Caki2 (cell line): ENCODE measurements at regions not wholly inside any gene's neighbourhood (a gene's known extent, or its start where the extent isn't known, plus 50 kb on each side); places are given as distances from the start of the nearest gene placed in this dataset.
A peak's percentile ranks its signal among the peaks of the same experiment; 100 is the strongest.

ENCODE experiments used
- DNase-seq: peaks from one replicate; pipeline ENCODE4 v3.0.0-alpha.2; 2015; ENCODE audit warnings: low read depth
- in situ Hi-C: cut with HindIII; loops from 2 replicates; pipeline ENCODE4 v1.10.0; 2016; ENCODE audit warnings: low sequenced_read_pairs, low pct_unique_long_range_greater_than_20kb, mixed read lengths

DNA sequence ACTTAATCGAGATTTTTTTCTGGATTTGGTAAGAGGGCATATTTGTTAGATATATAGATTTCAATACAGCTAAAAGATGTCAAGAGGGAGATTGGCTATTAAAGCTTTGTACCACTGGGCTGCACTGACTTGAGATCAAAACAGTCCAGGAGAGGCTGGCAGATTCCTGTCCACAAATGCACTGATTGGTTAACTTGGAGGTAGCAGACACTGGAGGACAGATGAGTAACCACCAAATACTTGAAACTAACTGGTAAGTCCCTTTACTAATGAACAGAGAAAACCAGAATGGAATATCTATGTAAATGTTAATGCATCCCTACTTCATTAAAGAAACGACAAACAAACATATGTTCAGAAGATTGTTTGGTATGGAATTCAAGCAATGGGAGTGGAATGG, 416.6 kb downstream of the LRIG3 start:
- no peak for DNase-seq
- in situ Hi-C loops, result no loop called here

DNA sequence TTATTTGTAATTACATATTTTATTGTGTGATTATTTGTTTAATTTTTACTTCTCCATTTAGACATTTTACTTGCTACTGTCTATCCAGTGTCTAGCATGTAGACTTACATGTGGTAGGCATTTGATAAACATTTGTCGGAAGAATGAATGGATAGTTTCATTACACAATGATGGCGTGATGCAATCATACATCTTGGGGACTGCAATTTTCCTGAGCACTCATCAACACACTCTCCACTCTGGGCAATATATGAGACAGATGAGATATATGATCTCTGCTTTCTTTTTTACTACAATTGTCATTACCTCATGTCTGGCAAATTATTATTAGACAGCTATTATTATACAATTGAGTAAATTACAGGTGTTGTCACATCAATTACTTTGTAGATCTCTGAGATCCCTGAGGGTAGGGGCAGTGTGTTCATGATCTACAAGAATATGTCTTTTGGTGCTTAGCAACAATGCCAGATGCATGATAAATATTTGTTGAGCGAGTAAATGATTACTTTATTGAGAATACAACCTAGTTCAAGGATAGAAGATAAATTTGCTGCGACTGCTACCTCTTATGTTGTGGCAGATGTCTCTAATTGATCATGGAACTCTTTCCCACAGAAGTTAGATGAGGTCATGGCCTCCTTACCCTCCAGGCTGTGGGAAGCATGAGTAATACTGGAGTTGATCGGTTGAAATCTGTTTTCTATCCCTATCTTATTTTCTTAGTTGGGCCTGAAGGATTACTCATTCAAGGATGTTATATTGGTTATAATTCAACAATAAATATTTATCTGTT, 416.0 kb downstream of the LRIG3 start:
- DNase-seq, result peak; percentile 17
- in situ Hi-C loops, result no loop called here

DNA sequence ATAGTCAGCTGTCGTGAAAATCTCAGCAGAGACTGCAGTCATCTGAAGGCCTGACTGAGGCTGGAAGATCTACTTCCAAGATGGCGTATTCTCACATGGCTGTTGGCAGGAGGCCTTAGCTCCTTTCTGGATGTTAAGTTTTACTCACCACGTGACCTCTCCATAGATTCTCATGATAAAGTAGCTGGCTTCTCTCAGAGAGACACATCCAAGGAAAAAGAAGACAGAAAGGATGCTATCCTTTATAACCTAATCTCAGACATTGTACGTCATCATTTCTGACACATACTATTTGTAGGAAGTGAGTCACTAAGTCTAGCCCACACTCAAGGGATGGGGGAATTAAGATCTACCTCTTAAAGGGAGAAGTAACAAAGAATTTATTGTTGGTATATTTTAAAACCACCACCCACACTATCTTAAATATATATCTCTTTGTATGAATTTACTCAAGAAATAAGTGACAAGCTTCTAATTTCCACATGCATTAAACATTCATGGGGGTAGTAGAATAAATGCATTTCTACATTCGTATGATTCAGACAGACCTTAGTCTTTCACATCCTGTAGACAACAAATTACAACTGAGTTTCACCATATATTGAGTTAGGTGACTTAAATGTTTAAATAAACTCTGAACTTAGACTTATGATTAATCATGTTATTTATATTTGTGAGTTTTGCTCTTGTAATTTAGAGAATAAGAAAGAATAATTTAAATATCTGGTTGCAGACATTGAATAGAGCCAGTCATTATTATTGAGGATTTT, 411.0 kb downstream of the LRIG3 start:
- no peak for DNase-seq
- in situ Hi-C loops, result no loop called here

DNA sequence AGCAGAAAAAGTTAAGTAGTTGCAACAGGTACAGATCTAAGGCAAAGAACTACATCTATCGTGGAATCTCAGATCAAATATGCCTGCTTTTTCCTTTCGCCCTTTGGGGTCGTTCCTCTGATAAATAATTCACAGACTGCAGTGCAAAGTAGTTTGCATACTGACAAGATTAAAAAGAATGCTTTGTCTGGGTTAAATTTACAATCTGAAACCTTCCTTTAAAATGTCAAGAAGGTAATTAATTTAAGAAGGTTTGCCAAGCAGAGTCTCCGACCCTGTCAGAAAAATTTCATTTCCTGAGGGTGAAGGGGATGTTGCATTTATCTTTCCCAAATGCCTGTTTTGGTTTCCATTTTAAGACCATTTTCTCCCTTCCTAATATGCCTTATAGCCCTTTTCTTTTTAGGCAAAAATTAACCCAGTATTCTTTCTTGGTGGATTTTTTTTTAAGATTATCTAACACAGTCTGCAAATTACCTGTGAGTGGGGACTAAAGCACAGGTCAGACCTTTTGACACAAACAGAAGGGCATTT, 406.9 kb downstream of the LRIG3 start:
- in situ Hi-C loops, result no loop called here
- no peak for DNase-seq

DNA sequence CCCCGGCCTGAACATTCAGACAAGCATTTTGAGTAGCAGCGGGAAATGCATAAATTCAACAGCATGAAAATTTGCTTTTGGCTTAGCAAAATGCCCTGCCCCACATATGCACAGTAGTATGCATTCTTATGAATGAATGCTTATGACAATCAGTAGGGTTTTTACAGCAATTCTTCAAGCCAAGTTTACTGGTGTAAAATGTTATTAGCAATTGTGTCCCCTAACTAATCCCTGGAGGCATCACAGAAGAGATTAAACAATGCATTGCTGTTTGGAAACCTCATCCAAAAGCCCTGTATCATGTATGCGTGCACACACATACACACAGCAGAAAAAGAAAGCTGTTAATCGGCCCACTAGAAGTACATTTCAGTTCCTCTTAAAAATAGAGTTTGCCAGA, 406.5 kb downstream of the LRIG3 start:
- no peak for DNase-seq
- in situ Hi-C loops, result no loop called here

DNA sequence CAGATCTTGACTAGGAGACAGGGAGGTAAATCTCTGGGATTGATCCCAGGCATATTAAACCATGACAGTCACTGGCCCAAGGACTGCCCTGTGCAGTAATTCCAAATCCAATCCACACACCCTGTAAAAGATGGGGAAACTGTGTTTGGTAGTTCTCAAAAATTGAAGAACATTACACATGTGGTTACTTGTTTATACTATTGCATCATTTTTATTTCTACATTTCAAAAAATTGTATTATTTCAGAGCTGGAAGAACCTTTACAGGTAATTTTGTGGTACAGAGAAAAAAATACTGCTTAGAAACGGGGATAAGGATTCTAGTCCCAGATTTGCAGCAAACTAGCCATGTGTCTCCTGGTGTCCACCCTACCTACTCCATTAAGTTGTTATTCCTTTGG, 400.5 kb downstream of the LRIG3 start:
- in situ Hi-C loops, result no loop called here
- no peak for DNase-seq

DNA sequence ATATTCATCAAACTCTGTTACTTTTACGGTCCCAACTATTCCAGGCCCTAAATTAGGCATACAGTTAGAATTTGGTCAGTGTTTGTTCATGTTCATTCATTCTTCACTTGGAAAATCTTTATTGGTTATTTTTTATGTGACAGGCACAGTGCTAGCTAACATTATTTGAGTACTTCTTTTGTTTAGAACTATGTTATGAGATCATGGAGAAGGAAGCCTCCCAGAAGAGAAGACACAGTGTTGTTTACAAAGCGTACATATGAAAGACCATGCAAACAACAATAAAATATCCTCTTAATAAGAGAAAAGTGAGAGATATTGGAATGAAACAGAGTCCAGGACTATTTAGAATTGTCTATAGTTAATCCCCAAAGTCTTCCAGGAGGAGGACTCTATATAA, 399.2 kb downstream of the LRIG3 start:
- in situ Hi-C loops, result no loop called here
- no peak for DNase-seq

DNA sequence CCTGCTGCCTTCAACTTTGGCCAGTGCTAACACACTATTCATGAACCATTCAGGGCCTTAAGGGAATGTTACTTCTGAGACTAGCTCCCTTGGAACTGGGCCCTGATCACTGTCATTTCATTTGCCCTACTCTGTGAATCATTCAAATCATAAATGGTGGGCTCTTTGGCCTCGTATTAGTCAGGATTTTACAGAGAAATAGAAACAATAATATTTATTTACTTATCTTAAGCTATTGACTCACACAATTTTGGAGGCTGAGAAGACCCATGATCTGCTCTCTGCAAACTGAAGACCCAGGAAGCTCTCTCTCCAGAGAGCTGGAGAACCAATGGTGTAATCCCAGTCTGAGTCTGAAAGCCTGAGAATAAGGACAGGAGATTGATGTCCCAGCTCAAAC, 398.5 kb downstream of the LRIG3 start:
- in situ Hi-C loops, result no loop called here
- DNase-seq, result no peak

DNA sequence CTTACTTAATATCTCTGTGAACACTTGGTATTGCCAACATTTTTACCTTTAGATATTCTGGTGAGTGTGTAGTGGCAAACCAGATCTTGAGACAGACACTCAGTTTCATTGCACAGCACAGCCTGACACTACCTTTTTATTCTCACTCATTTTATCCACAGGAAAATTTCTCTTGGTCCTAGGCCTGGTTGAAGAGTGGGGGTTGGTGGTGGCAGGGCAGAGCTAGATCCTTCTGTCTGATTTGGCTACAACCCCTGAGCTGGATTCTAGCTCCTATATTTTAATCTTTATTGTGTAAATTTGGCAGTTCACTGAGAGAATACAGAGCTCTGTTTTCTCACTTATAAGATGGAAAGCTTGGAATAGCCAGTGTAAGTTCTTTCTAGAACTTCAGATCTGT, 396.9 kb downstream of the LRIG3 start:
- no peak for DNase-seq
- in situ Hi-C loops, result no loop called here

DNA sequence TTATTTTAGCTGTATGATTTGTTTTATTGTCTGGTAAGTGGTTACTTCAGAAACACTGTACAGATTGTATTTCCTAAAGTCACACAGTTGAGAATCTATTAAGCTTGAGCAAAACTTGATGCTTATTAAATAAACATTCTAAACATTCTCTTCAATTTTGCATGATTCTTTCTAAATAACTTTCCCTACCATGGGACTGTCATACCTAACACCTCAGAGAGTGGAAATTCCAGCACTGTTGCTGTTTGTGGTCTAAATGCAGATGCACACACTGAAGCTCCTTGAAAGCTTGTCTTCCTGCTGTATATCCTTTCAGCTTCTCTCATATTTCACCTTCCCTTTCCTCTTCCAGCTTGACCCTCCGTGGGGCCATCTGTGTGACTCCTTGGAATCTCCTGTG, 392.0 kb downstream of the LRIG3 start:
- DNase-seq, result no peak
- in situ Hi-C loops, result no loop called here

DNA sequence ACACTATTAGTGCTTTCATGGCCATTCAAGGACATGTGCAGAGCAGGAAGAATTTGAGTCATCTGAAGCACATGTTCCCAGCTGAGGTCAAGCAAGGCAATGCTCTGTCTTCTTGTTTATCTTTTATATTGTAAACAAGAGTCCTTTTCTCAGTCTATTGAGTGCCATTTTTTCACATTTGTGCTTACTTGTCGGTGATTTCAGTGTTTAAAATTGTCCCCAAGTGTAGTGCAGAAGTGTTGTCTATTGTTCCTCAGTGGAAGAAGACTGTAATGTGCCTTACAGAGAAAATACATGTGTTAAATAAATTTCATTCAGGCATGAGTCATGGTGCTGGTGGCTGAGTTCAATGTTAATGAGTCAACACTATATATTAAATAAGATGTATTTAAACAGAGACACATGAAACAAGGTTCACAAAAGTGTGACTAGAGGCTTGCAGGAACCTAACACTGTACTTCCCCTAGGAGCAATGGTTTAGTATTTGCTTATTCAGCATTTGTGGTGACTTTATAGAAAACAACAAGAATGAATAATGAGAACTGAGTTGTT, 391.1 kb downstream of the LRIG3 start:
- DNase-seq, result peak; percentile 18
- in situ Hi-C loops, result no loop called here

DNA sequence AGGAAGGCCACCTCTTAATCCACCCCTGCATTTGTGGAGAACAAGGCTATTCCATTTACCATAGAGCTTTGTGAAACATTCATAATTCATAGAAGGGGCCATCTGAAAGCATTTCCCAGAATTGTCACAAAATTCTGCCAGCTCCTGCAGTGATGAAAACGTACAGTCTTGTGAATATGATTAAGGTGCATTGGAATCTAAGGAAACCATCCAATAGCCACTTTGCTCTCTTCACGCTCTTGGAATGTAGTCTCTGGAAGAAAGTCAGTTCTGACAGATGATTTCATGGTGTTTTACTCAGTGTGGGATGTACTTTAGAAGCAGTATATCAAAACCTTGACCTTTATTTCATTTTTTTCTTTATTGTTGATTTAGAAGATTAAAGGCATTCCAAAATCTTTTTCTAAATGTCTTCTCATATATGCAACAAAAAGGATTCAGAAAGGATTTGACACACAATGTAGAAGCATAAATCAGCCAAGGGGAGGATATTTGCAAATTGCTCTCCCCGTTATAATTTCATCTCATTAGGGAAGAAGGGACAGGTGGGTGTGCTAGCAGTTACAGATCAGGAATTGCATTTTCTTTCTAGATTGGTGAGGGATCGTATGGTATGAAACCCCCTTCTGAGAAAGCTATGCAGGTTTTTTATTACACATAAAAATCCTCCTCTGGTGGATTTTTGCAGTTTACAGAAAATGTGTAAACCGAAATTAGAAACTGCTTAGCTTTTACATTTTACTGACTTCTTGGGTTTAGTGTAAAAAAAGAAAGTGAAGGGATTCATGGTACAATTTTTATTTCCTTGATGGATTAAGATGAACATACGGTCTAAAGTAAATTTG, 390.2 kb downstream of the LRIG3 start:
- in situ Hi-C loops, result no loop called here
- no peak for DNase-seq

DNA sequence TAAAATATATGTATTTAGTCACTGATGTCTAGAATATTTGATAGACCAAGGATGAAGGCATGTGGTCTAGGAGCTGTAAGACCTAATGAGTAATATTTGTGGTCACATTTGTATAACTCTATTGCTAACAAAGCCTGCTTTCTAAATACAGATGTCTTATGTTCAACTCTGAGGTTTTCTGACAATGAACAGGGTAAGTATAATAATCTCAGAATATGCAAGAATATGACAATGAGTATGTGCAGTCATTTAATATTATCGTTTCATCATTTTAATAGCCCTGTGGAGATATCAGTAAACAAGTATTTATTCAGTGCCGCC, 389.6 kb downstream of the LRIG3 start:
- in situ Hi-C loops, result no loop called here
- no peak for DNase-seq

DNA sequence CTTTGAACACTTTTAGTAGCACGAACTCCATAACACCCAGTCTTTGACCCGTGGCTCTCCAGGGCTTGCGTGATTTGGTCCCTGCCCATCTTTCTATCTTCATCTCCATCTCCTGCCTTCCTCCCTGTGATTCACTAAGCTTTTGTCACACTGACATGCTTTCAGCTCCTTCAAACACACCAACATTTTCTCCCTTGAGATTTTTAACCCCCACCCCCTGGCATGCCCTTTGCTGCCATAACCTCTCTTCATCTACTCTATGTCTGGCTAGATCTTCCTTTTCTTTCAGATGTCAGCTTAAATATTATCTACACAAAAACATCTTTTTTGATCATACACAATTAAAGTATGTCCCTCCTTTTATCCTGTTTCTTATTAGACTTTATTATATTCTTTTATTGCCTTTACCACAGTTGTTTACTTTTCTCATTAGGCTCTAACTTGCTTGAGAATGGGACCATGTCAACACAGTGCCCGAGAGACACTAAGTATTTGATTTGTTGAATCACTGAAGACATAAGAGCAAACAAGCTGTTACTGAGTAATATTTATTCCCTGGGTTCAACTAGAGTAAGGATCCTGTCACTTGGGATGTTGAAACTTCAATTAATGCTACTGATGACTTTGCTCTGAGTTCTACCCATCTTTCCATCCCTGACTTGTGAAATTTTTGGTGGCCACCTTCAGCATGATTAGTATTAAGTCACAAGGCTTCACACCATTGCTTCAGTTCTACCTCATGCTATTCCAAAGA, 387.3 kb downstream of the LRIG3 start:
- no peak for DNase-seq
- in situ Hi-C loops, result no loop called here

DNA sequence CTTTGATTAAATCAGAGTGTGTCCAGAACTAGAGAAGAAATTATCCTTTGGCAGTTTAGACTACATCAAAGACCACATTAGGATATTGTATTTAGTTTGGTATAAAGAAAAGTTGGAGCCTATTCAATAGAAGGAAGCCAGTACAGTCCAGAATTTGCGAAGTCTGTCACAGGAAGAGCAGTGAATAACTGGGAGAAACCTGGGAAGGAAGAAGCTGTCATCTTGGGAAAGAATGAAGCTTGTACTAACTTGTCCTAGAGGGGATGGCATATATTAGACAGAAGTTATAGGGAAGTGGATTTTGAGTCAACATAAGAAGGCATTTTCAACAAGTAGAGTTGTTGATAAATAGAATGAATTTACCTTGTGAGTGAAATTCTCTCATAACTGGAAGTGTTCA, 386.7 kb downstream of the LRIG3 start:
- in situ Hi-C loops, result no loop called here
- DNase-seq, result no peak

DNA sequence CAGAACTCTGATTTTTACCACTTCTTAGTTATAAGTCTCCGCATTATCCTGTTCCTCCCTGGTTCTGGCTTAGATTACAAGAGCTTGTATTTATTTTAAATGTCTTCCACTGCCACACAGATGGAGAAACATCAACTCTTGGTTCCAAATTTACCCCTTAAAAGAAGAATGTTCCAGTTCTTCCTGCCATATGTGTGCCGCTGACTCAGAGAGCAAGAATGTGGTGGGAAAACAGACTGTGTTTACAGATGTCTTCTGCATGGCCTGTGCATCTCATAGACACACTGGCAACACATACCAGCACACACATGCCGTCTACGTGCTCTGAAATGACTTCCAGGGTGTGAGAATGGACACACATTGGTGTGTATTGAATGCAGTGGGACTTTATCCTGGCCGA, 383.0 kb downstream of the LRIG3 start:
- in situ Hi-C loops, result no loop called here
- DNase-seq, result no peak

DNA sequence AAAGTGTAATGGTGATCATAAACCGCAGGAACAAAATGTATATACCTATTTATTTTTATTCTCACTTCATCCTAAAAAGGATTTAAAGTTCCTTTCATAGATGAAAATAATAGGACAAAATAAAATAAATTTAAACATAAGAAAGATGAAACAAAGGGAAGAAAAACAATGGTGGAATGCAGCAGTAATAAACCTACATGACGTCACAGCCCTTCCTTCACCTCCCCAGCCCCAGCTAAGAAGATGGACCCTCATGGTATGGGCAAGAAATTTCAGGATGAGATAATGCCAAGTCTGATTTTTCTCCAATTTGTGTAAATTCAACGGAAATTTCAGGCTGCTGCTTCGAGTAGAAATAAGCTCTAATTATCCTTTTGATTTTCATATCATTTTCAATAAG, 381.0 kb downstream of the LRIG3 start:
- no peak for DNase-seq
- in situ Hi-C loops, result no loop called here
